Smooth muscle cell (in vitro differentiated cells): ENCODE measurements at regions not wholly inside any gene's neighbourhood (a gene's known extent, or its start where the extent isn't known, plus 50 kb on each side); places are given as distances from the start of the nearest gene placed in this dataset.

Experiments used
- DNase-seq: peaks from one replicate; lab custom pipeline; 2025; ENCODE audit not compliant: unreplicated experiment; lab: John Stamatoyannopoulos, UW
- H2AFZ ChIP-seq: fragments of 200-600 bp; sonication (generic); 2 replicates; pipeline ENCODE4 v1.6.0; 2016; ENCODE audit warnings: antibody characterized with exemption, low read depth, mild to moderate bottlenecking
- H3F3A ChIP-seq: fragments of 200-600 bp; sonication (generic); 2 replicates; pipeline ENCODE4 v1.6.0; 2017; ENCODE audit warnings: antibody characterized with exemption, low read depth
- H3K27ac ChIP-seq: fragments of 200-600 bp; sonication (generic); 2 replicates; pipeline ENCODE4 v1.5.1; 2016; ENCODE audit warnings: low read depth, mild to moderate bottlenecking
- H3K27me3 ChIP-seq: fragments of 200-600 bp; sonication (generic); 2 replicates; pipeline ENCODE4 v1.6.1; 2016; ENCODE audit warnings: low read depth, mild to moderate bottlenecking
- H3K36me3 ChIP-seq: fragments of 200-600 bp; sonication (generic); 2 replicates; pipeline ENCODE4 v1.5.1; 2016; ENCODE audit warnings: low read depth
- H3K4me1 ChIP-seq: fragments of 200-600 bp; sonication (generic); 2 replicates; pipeline ENCODE4 v1.5.1; 2016; ENCODE audit warnings: low read depth
- H3K4me2 ChIP-seq: fragments of 200-600 bp; sonication (generic); 2 replicates; pipeline ENCODE4 v1.6.0; 2016; ENCODE audit warnings: mild to moderate bottlenecking
- H3K4me3 ChIP-seq: fragments of 200-600 bp; sonication (generic); 2 replicates; pipeline ENCODE4 v1.5.1; 2016; ENCODE audit warnings: mild to moderate bottlenecking
- H3K79me2 ChIP-seq: fragments of 200-600 bp; sonication (generic); 2 replicates; pipeline ENCODE4 v1.6.0; 2016; ENCODE audit warnings: low read depth, mild to moderate bottlenecking
- H3K9ac ChIP-seq: fragments of 200-600 bp; sonication (generic); 2 replicates; pipeline ENCODE4 v1.6.0; 2016; ENCODE audit warnings: low read depth
- H3K9me3 ChIP-seq: fragments of 200-600 bp; sonication (generic); replicated peaks from 2 replicates; pipeline ENCODE4 v1.5.1; 2016; ENCODE audit warnings: low read depth
- H4K20me1 ChIP-seq: fragments of 200-600 bp; sonication (generic); 2 replicates; pipeline ENCODE4 v1.6.0; 2016; ENCODE audit warnings: low read depth
- CTCF ChIP-seq: fragments of 200-600 bp; sonication (generic); IDR thresholded peaks from 2 replicates; pipeline ENCODE4 v1.5.1; 2017; ENCODE audit warnings: borderline replicate concordance, mild to moderate bottlenecking, antibody characterized with exemption; ENCODE audit not compliant: insufficient read depth, poor library complexity, severe bottlenecking
- WGBS: methylation state at CpG from one replicate; pipeline ENCODE4 v1.1.7; 2016; ENCODE audit warnings: low lambda C conversion rate; 5-methylcytosine and 5-hydroxymethylcytosine counted together

- Histone ChIP-seq H3F3A (no peaks in the 10 kb centered on the region), H2AFZ (no peak overlapping the region), H3K4me2 (no peak overlapping the region), H3K4me1 (no peaks in the 10 kb centered on the region), H3K4me3 (no peak overlapping the region), H3K36me3 (no peaks in the 10 kb centered on the region), H3K27ac (no peak overlapping the region), H3K27me3 (peaks cover 3% of the 10 kb centered on the region), H3K9ac (no peak overlapping the region), H3K9me3 (no peaks in the 10 kb centered on the region), H3K79me2 (no peaks in the 10 kb centered on the region), H4K20me1 (no peaks in the 10 kb centered on the region)
- DNase-seq, result no peak
- 93% methylated on average over 1 of the region's 1 CpG for WGBS
- no peak for TF ChIP-seq CTCF
Observed at GRCh38 chr5:3034881-3035280, 283.4 kb upstream of the IRX2 start.

GRCh38 chr5:3034449-3034848 is 283.0 kb upstream of the IRX2 start:
- Histone ChIP-seq H3K79me2 (no peaks in the 10 kb centered on the region), H3K36me3 (no peaks in the 10 kb centered on the region), H3K4me3 (no peak overlapping the region), H3F3A (no peaks in the 10 kb centered on the region), H2AFZ (no peak overlapping the region), H3K27ac (no peak overlapping the region), H3K9ac (no peak overlapping the region), H4K20me1 (no peaks in the 10 kb centered on the region), H3K9me3 (no peaks in the 10 kb centered on the region), H3K27me3 (peaks cover 3% of the 10 kb centered on the region), H3K4me1 (no peaks in the 10 kb centered on the region), H3K4me2 (no peak overlapping the region)
- WGBS, result 89% methylated on average over 3 of the region's 3 CpGs
- no peak for DNase-seq
- no peak for TF ChIP-seq CTCF

- H3K27ac ChIP-seq, result no peak overlapping the region
- no peaks in the 10 kb centered on the region for H3K79me2 ChIP-seq
- no peaks in the 10 kb centered on the region for H3F3A ChIP-seq
- no peak overlapping the region for H3K4me2 ChIP-seq
- DNase-seq, result no peak
- no peaks in the 10 kb centered on the region for H3K36me3 ChIP-seq
- no peak overlapping the region for H2AFZ ChIP-seq
- H3K4me1 ChIP-seq, result no peaks in the 10 kb centered on the region
- H3K4me3 ChIP-seq, result no peak overlapping the region
- no peaks in the 10 kb centered on the region for H4K20me1 ChIP-seq
- H3K27me3 ChIP-seq, result peaks cover 2% of the 10 kb centered on the region
- H3K9ac ChIP-seq, result no peak overlapping the region
- WGBS, result 85% methylated on average over 12 of the region's 12 CpGs
- no peaks in the 10 kb centered on the region for H3K9me3 ChIP-seq
- TF ChIP-seq CTCF, result no peak
Observed at GRCh38 chr5:3033033-3033755, 281.7 kb upstream of the IRX2 start.

GRCh38 chr5:3032513-3032912 is 281.0 kb upstream of the IRX2 start:
- H3F3A ChIP-seq, result no peaks in the 10 kb centered on the region
- H3K27ac ChIP-seq, result no peak overlapping the region
- TF ChIP-seq CTCF, result no peak

More at GRCh38 chr5:3032513-3032912, 281.0 kb upstream of the IRX2 start:
- H2AFZ ChIP-seq, result no peak overlapping the region
- no peaks in the 10 kb centered on the region for H3K4me1 ChIP-seq
- no peak overlapping the region for H3K4me2 ChIP-seq
- 87% methylated on average over 6 of the region's 6 CpGs for WGBS
- DNase-seq, result no peak
- H3K9ac ChIP-seq, result no peak overlapping the region
- no peaks in the 10 kb centered on the region for H3K9me3 ChIP-seq
- H3K4me3 ChIP-seq, result no peak overlapping the region
- H3K36me3 ChIP-seq, result no peaks in the 10 kb centered on the region
- H4K20me1 ChIP-seq, result no peaks in the 10 kb centered on the region
- H3K27me3 ChIP-seq, result no peaks in the 10 kb centered on the region
- H3K79me2 ChIP-seq, result no peaks in the 10 kb centered on the region
